Coronary artery (tissue), 2 donors: ENCODE measurements at regions not wholly inside any gene's neighbourhood (a gene's known extent, or its start where the extent isn't known, plus 50 kb on each side); places are given as distances from the start of the nearest gene placed in this dataset.

Experiments used
- DNase-seq: peaks from one replicate; pipeline ENCODE4 v3.0.0-alpha.2; 2017; ENCODE audit warnings: low spot score
- H3K27ac ChIP-seq, 2 donors: fragments of 200-600 bp; sonication (generic); one replicate each; pipeline ENCODE4 v1.5.1; 2016 to 2019
- H3K4me3 ChIP-seq: fragments of 200-600 bp; sonication (generic); 2 replicates; pipeline ENCODE4 v1.5.1; 2016; ENCODE audit warnings: mild to moderate bottlenecking, moderate library complexity
- TF ChIP-seq, protein P1 (sequence below): fragments of 200-600 bp; sonication (generic); IDR thresholded peaks from one replicate; pipeline ENCODE4 v1.5.1; 2019; ENCODE audit warnings: antibody characterized with exemption

DNA sequence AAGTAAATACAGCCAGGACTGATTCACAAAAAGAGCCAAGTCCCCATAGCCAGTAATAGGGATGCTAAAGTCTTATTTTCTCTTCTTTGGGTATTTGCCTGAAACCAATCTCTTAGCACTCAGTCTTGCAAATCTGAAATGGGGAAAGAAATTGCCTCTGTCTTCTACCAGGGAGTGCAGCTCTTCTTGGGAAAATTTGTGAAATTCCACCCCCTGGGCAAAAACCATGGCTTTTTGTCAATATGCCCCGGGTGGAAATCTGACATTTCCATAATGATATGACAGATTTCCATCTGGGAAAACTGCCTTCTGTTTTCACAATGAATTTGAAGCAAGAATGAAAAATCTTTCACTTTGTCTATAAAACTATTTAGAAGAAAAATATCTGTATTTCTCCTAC, 628.1 kb downstream of the BCL11A start:
- TF ChIP-seq, protein P1, sequence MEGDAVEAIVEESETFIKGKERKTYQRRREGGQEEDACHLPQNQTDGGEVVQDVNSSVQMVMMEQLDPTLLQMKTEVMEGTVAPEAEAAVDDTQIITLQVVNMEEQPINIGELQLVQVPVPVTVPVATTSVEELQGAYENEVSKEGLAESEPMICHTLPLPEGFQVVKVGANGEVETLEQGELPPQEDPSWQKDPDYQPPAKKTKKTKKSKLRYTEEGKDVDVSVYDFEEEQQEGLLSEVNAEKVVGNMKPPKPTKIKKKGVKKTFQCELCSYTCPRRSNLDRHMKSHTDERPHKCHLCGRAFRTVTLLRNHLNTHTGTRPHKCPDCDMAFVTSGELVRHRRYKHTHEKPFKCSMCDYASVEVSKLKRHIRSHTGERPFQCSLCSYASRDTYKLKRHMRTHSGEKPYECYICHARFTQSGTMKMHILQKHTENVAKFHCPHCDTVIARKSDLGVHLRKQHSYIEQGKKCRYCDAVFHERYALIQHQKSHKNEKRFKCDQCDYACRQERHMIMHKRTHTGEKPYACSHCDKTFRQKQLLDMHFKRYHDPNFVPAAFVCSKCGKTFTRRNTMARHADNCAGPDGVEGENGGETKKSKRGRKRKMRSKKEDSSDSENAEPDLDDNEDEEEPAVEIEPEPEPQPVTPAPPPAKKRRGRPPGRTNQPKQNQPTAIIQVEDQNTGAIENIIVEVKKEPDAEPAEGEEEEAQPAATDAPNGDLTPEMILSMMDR, result no peak
- Histone ChIP-seq H3K27ac (no peak overlapping the region), H3K4me3 (no peak overlapping the region)
- DNase-seq, result no peak

DNA sequence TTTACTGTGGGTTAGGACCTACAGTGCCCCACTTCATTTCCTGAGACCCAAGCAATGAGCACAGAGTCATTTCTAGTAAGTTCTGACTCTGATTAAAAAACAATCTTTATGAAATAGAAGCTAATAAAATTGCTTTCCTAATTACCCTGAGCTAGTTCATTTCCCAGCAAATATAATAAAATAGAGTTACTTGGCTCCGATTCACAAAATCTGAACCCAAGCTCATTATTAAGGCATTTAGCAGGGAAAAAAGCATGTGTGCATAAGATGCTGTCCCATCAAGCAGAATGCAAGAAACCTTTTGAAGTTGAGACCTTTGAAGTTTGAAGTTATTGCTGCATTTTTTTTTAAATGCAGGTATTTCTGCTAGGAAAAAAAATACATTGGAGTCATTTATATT, 629.1 kb downstream of the BCL11A start:
- TF ChIP-seq, protein P1, result no peak
- H3K4me3 ChIP-seq, result no peak overlapping the region
- H3K27ac ChIP-seq, result no peak overlapping the region
- DNase-seq, result no peak

DNA sequence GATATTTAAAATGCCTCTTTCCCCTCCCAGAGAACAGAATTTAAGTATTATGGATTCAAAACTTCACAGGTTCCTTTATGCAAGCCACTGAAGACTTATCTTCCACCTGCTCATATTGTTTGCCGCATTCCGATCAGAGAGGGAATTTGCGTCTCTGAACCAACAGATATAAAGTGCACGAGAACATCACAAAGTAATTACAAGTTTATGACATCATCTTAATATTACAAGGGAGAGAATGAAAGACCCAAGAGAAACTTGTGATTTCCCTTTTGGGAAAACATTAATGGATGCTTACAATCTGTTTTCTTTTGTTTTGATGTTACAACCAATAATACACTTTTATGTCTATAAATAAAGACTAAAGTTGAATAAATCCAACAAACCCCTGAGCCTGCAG, 631.0 kb downstream of the BCL11A start:
- Histone ChIP-seq H3K4me3 (no peak overlapping the region), H3K27ac (no peak overlapping the region)
- DNase-seq, result no peak
- TF ChIP-seq, protein P1, result no peak

DNA sequence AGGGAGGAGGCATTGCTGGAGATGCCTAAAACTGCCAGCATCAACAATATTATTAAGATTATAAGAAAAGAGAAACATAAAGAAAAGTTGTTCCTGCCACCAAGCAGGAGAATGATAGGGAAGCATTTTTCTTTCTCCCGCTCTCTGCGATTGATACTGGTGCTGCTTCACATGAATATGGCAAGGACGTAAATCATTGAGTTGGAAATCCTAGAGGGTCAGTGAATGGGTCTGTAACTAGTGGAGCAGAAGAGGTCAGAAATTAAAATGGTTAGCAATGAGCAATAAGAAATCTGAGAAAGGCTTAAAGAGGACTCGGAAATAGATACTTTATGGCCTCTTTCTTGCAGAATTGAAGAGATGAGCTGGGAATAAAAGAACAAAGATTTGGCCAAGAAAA, 631.7 kb downstream of the BCL11A start:
- TF ChIP-seq, protein P1, result no peak
- Histone ChIP-seq H3K27ac (no peak overlapping the region), H3K4me3 (no peak overlapping the region)
- DNase-seq, result no peak

DNA sequence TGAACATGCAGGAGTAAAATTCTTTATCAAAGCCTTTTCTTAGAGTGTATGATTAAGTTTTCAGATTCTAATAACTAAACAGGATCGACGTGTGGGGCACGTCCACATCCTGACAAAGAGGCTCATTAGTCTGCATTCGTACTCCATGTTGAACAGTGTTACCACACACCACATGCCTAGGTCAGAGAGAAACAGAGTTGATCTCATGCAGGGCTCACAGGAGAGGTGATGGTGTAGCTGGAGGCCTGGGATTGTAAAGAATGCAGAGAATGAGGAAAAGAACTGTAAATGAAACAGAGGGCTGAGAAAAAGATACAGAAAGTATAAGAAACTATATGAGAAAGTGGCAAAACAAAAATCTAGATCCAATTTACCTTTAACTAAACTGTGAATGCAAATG, 632.5 kb downstream of the BCL11A start:
- H3K27ac ChIP-seq, result no peak overlapping the region
- H3K4me3 ChIP-seq, result no peak overlapping the region
- TF ChIP-seq, protein P1, result no peak
- no peak for DNase-seq

DNA sequence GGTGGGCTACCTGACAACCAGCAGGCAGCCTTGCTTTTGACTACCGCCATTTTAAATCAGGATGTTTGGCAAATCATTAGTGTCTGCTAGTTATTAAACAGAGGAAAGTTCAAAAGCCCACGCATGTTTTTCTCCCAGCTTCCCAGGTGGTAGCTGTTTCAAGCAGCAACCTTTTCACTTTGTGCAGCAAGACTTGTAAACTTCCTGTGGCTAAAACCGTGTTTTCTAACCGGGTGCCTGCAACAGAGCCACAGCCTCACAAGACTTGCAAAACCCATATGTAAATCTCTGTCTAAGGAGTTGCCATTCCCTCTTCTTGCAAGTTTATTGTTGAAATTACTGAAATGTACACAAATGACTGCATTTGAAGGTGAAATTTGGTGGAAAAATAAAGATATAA, 633.1 kb downstream of the BCL11A start:
- TF ChIP-seq, protein P1, result no peak
- H3K27ac ChIP-seq, result no peak overlapping the region
- no peak overlapping the region for H3K4me3 ChIP-seq
- DNase-seq, result no peak

DNA sequence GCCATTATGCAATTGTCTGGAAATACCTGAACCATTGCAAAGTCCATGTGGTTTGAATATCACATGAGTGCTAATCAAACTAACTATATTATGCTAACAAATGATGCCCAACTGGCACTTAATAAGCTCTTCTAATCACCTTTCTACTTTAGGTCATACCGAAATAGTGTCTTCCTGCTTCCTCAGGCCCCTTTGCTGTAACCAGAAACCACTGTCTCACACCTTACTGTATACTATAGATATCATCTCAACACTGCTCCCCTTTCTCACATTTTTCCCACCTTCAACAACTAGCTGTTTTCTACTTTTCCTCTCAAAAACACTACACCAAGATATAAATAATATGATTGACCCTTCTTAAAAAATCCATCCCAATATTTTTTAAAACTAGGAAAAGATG, 633.9 kb downstream of the BCL11A start:
- TF ChIP-seq, protein P1, result no peak
- H3K27ac ChIP-seq, result no peak overlapping the region
- DNase-seq, result no peak
- no peak overlapping the region for H3K4me3 ChIP-seq
